ENCODE measurements at regions not wholly inside any gene's neighbourhood (a gene's known extent, or its start where the extent isn't known, plus 50 kb on each side); places are given as distances from the start of the nearest gene placed in this dataset.
"Not testable (repeated sequence)": the region's sequence is repeated elsewhere in the genome, so short reads cannot be mapped to it uniquely, and the experiment has no call there.

- Histone ChIP-seq H3K4me3 (no peak overlapping the region), H3K36me3 (no peaks in the 10 kb centered on the region), H3K4me1 (no peaks in the 10 kb centered on the region), H3K27me3 (no peaks in the 10 kb centered on the region), H3K9me3 (peaks cover 0 to 8% (median 0%) of the 10 kb centered on the region in 3 donors), H3K27ac (no peak overlapping the region)
- no peak for DNase-seq
- no peak for TF ChIP-seq CTCF (IDR thresholded peaks at IDR 0.05)
- intact Hi-C loops (cut with DNase I; ENCODE audit: low total_unique reads) = no loop called here
Observed at GRCh38 chr11:96875712-96876111, 485.9 kb downstream of the JRKL start.

GRCh38 chr11:96878299-96879051, 488.7 kb downstream of the JRKL start:
- intact Hi-C loops (cut with DNase I; ENCODE audit: low total_unique reads) = no loop called here
- Histone ChIP-seq H3K36me3 (no peaks in the 10 kb centered on the region), H3K4me3 (no peak overlapping the region), H3K27ac (no peak overlapping the region), H3K27me3 (no peaks in the 10 kb centered on the region), H3K4me1 (no peaks in the 10 kb centered on the region), H3K9me3 (peaks cover 0 to 8% (median 0%) of the 10 kb centered on the region in 3 donors)
- DNase-seq = no peak
- TF ChIP-seq CTCF (IDR thresholded peaks at IDR 0.05) = no peak

GRCh38 chr11:96882622-96883021, 492.8 kb downstream of the JRKL start:
- H3K9me3 ChIP-seq; H3K27me3 ChIP-seq; H3K36me3 ChIP-seq; intact Hi-C loops (cut with DNase I; ENCODE audit: low total_unique reads); H3K27ac ChIP-seq; H3K4me1 ChIP-seq; DNase-seq; H3K4me3 ChIP-seq: not testable (repeated sequence)

- Histone ChIP-seq H3K4me1 (no peaks in the 10 kb centered on the region), H3K36me3 (no peaks in the 10 kb centered on the region), H3K27ac (no peak overlapping the region), H3K27me3 (no peaks in the 10 kb centered on the region), H3K9me3 (no peaks in the 10 kb centered on the region), H3K4me3 (no peak overlapping the region)
- DNase-seq = no peak
- no peak for TF ChIP-seq CTCF (IDR thresholded peaks at IDR 0.05)
- intact Hi-C loops (cut with DNase I; ENCODE audit: low total_unique reads) = no loop called here
Observed at GRCh38 chr11:96885405-96885804, 495.6 kb downstream of the JRKL start.

GRCh38 chr11:96885912-96886311, 496.1 kb downstream of the JRKL start:
- no peaks in the 10 kb centered on the region for H3K4me1 ChIP-seq
- no peak for TF ChIP-seq CTCF (IDR thresholded peaks at IDR 0.05)
- H3K27me3 ChIP-seq = no peaks in the 10 kb centered on the region
- H3K27ac ChIP-seq = no peak overlapping the region
- no peaks in the 10 kb centered on the region for H3K9me3 ChIP-seq
- intact Hi-C loops (cut with DNase I; ENCODE audit: low total_unique reads) = no loop called here
- no peak for DNase-seq
- H3K36me3 ChIP-seq = no peaks in the 10 kb centered on the region
- H3K4me3 ChIP-seq = no peak overlapping the region

GRCh38 chr11:96893988-96894387, 504.2 kb downstream of the JRKL start:
- Histone ChIP-seq H3K27me3 (no peaks in the 10 kb centered on the region), H3K9me3 (no peaks in the 10 kb centered on the region), H3K27ac (no peak overlapping the region), H3K36me3 (no peaks in the 10 kb centered on the region), H3K4me3 (no peak overlapping the region), H3K4me1 (no peaks in the 10 kb centered on the region)
- intact Hi-C loops (cut with DNase I; ENCODE audit: low total_unique reads) = no loop called here
- TF ChIP-seq CTCF (IDR thresholded peaks at IDR 0.05) = no peak
- DNase-seq = no peak

Measured in tibial artery (tissue), 4 donors.